H1 (cell line): ENCODE measurements at regions not wholly inside any gene's neighbourhood (a gene's known extent, or its start where the extent isn't known, plus 50 kb on each side); places are given as distances from the start of the nearest gene placed in this dataset.

Source experiments
- CTCF ChIA-PET: fragments of 300-600 bp; sonication (Branson Sonifier 250); formaldehyde crosslinking; loops from one replicate; lab custom pipeline; 2021; ENCODE audit not compliant: partially characterized antibody; lab: Charles Lee
- POLR2A ChIA-PET: fragments of 300-600 bp; sonication (Branson Sonifier 250); formaldehyde crosslinking; loops from one replicate; lab custom pipeline; 2021; ENCODE audit warnings: inconsistent platforms; ENCODE audit not compliant: partially characterized antibody; lab: Charles Lee
- DNase-seq, 2 experiments: peaks; one replicate each; pipeline versions ENCODE4 v3.0.0 to v3.0.0-alpha.2; 2010 to 2022; ENCODE audit warnings: low spot score in 2 of 2, low read depth in 1 of 2, mixed read lengths in 1 of 2
- FAIRE-seq: peaks from 2 replicates; lab custom pipeline; 2011; peaks lifted over from hg19 to GRCh38; lab: Jason Lieb, UNC
- H2AFZ ChIP-seq: 2 replicates; pipeline ENCODE4 v1.8.1; 2012; ENCODE audit warnings: low read length, inconsistent platforms
- H2AK5ac ChIP-seq: 2 replicates; pipeline ENCODE4 v1.6.1; 2013; ENCODE audit warnings: low read depth, low read length
- H2BK120ac ChIP-seq: replicated peaks from 2 replicates; pipeline ENCODE3; 2013; ENCODE audit warnings: low read depth, low read length, inconsistent platforms
- H2BK12ac ChIP-seq: 2 replicates; pipeline ENCODE4 v1.6.1; 2013; ENCODE audit warnings: low read depth, low read length
- H2BK15ac ChIP-seq: 2 replicates; pipeline ENCODE4 v1.6.1; 2013; ENCODE audit warnings: low read length
- H2BK20ac ChIP-seq: 2 replicates; pipeline ENCODE4 v1.6.1; 2013; ENCODE audit warnings: low read length
- H2BK5ac ChIP-seq: 2 replicates; pipeline ENCODE4 v1.6.1; 2013; ENCODE audit warnings: low read depth, low read length
- H3K14ac ChIP-seq: 2 replicates; pipeline ENCODE4 v1.6.1; 2013; ENCODE audit warnings: inconsistent platforms; ENCODE audit not compliant: insufficient read length
- H3K18ac ChIP-seq: 2 replicates; pipeline ENCODE4 v1.6.1; 2013; ENCODE audit warnings: low read length; ENCODE audit errors: extremely low read depth
- H3K23ac ChIP-seq: 2 replicates; pipeline ENCODE4 v1.6.1; 2013; ENCODE audit warnings: inconsistent platforms; ENCODE audit not compliant: insufficient read length
- H3K23me2 ChIP-seq: 2 replicates; pipeline ENCODE4 v1.6.1; 2013; ENCODE audit warnings: low read depth, low read length
- H3K27ac ChIP-seq: 2 replicates; pipeline ENCODE4 v1.6.1; 2011; ENCODE audit warnings: low read depth, low read length, inconsistent platforms
- H3K27me3 ChIP-seq, 4 experiments: replicated peaks in 1 of 4; 1 replicate in 1 of 4; 2 replicates in 3 of 4; pipeline versions ENCODE4 v1.6.1 to v1.8.1; 2011 to 2013; ENCODE audit warnings: low read length in 3 of 4, mild to moderate bottlenecking in 3 of 4, inconsistent platforms in 2 of 4, mixed read lengths in 2 of 4, moderate library complexity in 1 of 4; ENCODE audit not compliant: control insufficient read depth in 3 of 4, insufficient read depth in 3 of 4; ENCODE audit errors: extremely low read depth in 1 of 4
- H3K36me3 ChIP-seq, 4 experiments: 2 replicates each; pipeline versions ENCODE4 v1.6.1 to v1.8.1; 2011 to 2013; ENCODE audit warnings: mild to moderate bottlenecking in 4 of 4, low read length in 3 of 4, moderate library complexity in 2 of 4, control low read depth in 1 of 4, inconsistent platforms in 1 of 4; ENCODE audit not compliant: insufficient read depth in 4 of 4, control insufficient read depth in 2 of 4
- H3K4ac ChIP-seq: replicated peaks from 2 replicates; pipeline ENCODE3; 2013; ENCODE audit warnings: low read length, low read depth, mixed read lengths, inconsistent platforms; ENCODE audit not compliant: insufficient read length
- H3K4me1 ChIP-seq, 4 experiments: replicated peaks in 1 of 4; 1 replicate in 1 of 4; 2 replicates in 3 of 4; pipeline versions ENCODE4 v1.6.1 to v1.8.1; 2011 to 2013; ENCODE audit warnings: low read length in 3 of 4, inconsistent platforms in 2 of 4, mixed read lengths in 1 of 4; ENCODE audit not compliant: insufficient read depth in 4 of 4, control insufficient read depth in 3 of 4
- H3K4me2 ChIP-seq, 2 experiments: 2 replicates each; pipeline versions ENCODE4 v1.6.1 to v1.8.1; 2011 to 2013; ENCODE audit warnings: low read depth in 2 of 2, low read length in 2 of 2, control low read depth in 1 of 2, inconsistent platforms in 1 of 2, mild to moderate bottlenecking in 1 of 2; ENCODE audit not compliant: insufficient read depth in 1 of 2
- H3K4me3 ChIP-seq, 4 experiments: fragments of 200-600, 300-600 bp in 1 of 4; sonication (generic), shearing (Covaris generic), sonication (Bioruptor Twin) in 1 of 4; 2 replicates each; pipeline versions ENCODE4 v1.5.1 to v1.8.1; 2011 to 2016; ENCODE audit warnings: low read length in 4 of 4, low read depth in 3 of 4, control low read depth in 2 of 4, inconsistent platforms in 2 of 4, mild to moderate bottlenecking in 2 of 4, mixed read lengths in 1 of 4, moderate library complexity in 1 of 4; ENCODE audit not compliant: insufficient read depth in 2 of 4; ENCODE audit errors: extremely low read depth in 1 of 4
- H3K56ac ChIP-seq: replicated peaks from 2 replicates; pipeline ENCODE3; 2013; ENCODE audit warnings: low read depth, mild to moderate bottlenecking, mixed read lengths, low read length, inconsistent platforms; ENCODE audit not compliant: insufficient read length
- H3K79me1 ChIP-seq: 2 replicates; pipeline ENCODE4 v1.6.1; 2013; ENCODE audit warnings: low read depth, low read length, control low read depth
- H3K79me2 ChIP-seq, 2 experiments: 2 replicates each; pipeline versions ENCODE4 v1.6.1 to v1.8.1; 2012 to 2013; ENCODE audit warnings: low read length in 2 of 2, mild to moderate bottlenecking in 2 of 2, inconsistent platforms in 1 of 2; ENCODE audit not compliant: insufficient read depth in 2 of 2, control insufficient read depth in 1 of 2
- H3K9ac ChIP-seq, 4 experiments: replicated peaks in 1 of 4; 1 replicate in 1 of 4; 2 replicates in 3 of 4; pipeline versions ENCODE4 v1.6.1 to v1.8.1; 2011 to 2013; ENCODE audit warnings: low read depth in 3 of 4, low read length in 3 of 4, control low read depth in 2 of 4, mild to moderate bottlenecking in 2 of 4, moderate library complexity in 2 of 4, inconsistent platforms in 1 of 4; ENCODE audit errors: extremely low read depth in 1 of 4
- H3K9me3 ChIP-seq, 2 experiments: 2 replicates each; pipeline versions ENCODE4 v1.6.1 to v1.8.1; 2012 to 2013; ENCODE audit warnings: mild to moderate bottlenecking in 2 of 2, moderate library complexity in 2 of 2, control low read depth in 1 of 2, inconsistent platforms in 1 of 2, low read depth in 1 of 2, low read length in 1 of 2, mixed read lengths in 1 of 2; ENCODE audit not compliant: insufficient read depth in 2 of 2
- H4K20me1 ChIP-seq, 2 experiments: replicated peaks in 1 of 2; 2 replicates each; pipeline versions ENCODE3 to v1.8.1; 2011 to 2013; ENCODE audit warnings: inconsistent platforms in 2 of 2, low read length in 2 of 2, mild to moderate bottlenecking in 1 of 2; ENCODE audit not compliant: insufficient read depth in 2 of 2, control insufficient read depth in 1 of 2
- H4K5ac ChIP-seq: 2 replicates; pipeline ENCODE4 v1.6.1; 2013; ENCODE audit warnings: low read length, low read depth, mixed read lengths, inconsistent platforms; ENCODE audit not compliant: insufficient read length
- H4K8ac ChIP-seq: 2 replicates; pipeline ENCODE4 v1.8.0; 2013; ENCODE audit warnings: mild to moderate bottlenecking, moderate library complexity, low read length, inconsistent platforms; ENCODE audit not compliant: insufficient read depth; ENCODE audit errors: extremely low read depth
- H4K91ac ChIP-seq: replicated peaks from 2 replicates; pipeline ENCODE3; 2013; ENCODE audit warnings: low read length, mixed read lengths, inconsistent platforms; ENCODE audit not compliant: insufficient read length
- CREB1 ChIP-seq: IDR thresholded peaks from 2 replicates; pipeline ENCODE4 v1.6.1; 2012; ENCODE audit warnings: inconsistent platforms
- SP4 ChIP-seq: IDR thresholded peaks from 2 replicates; pipeline ENCODE4 v1.6.1; 2012; ENCODE audit warnings: low read length, inconsistent platforms
- WGBS, 2 experiments: shearing (Covaris generic) in 1 of 2; methylation state at CpG; one replicate each; pipeline versions ENCODE4 v1.1.6 to v1.1.7; 2013 to 2015; ENCODE audit warnings: low lambda C conversion rate in 2 of 2, mixed read lengths in 2 of 2, inconsistent platforms in 1 of 2, low coverage in 1 of 2, missing lambda C conversion rate in 1 of 2; ENCODE audit not compliant: insufficient replicate concordance in 2 of 2, insufficient coverage in 1 of 2, insufficient read length in 1 of 2; ENCODE audit errors: extremely low coverage in 1 of 2, missing lambda C conversion rate in 1 of 2; 5-methylcytosine and 5-hydroxymethylcytosine counted together

- H3K18ac ChIP-seq = no peak overlapping the region
- no peaks in the 10 kb centered on the region for H3K9me3 ChIP-seq
- no peak overlapping the region for H3K4me3 ChIP-seq
- no peak overlapping the region for H2BK120ac ChIP-seq
- no peaks in the 10 kb centered on the region for H3K79me1 ChIP-seq
- H3K23me2 ChIP-seq = no peaks in the 10 kb centered on the region
- H3K14ac ChIP-seq = no peak overlapping the region
- DNase-seq = no peak
- H3K36me3 ChIP-seq = no peaks in the 10 kb centered on the region
- 86% methylated on average over 2 of the region's 2 CpGs; no CpG with 5 or more reads in 1 of the 2 experiments for WGBS, 2 experiments
- no peak overlapping the region for H2BK15ac ChIP-seq
- H3K56ac ChIP-seq = no peak overlapping the region
- no peak overlapping the region for H2AK5ac ChIP-seq
- no peak overlapping the region for H2BK5ac ChIP-seq
- TF ChIP-seq CREB1 = no peak
- no peak for TF ChIP-seq SP4
- H4K5ac ChIP-seq = no peak overlapping the region
- no peak overlapping the region for H2BK20ac ChIP-seq
- FAIRE-seq = no peak
- no peak overlapping the region for H2BK12ac ChIP-seq
- H3K23ac ChIP-seq = no peak overlapping the region
- no peaks in the 10 kb centered on the region for H3K79me2 ChIP-seq
- POLR2A ChIA-PET = no interaction called here
- H3K4ac ChIP-seq = no peak overlapping the region
- no peak overlapping the region for H2AFZ ChIP-seq
- H3K4me2 ChIP-seq = no peak overlapping the region
- H3K4me1 ChIP-seq = no peaks in the 10 kb centered on the region
- H4K20me1 ChIP-seq = peaks cover 0 to 1% of the 10 kb centered on the region in 2 experiments
- no peak overlapping the region for H3K27ac ChIP-seq
- H4K91ac ChIP-seq = no peak overlapping the region
- H4K8ac ChIP-seq = no peak overlapping the region
- CTCF ChIA-PET = interaction anchor here (0.6 to 2.1 kb wide), 8 partner anchors 13 to 1399 kb away, joined by 3 to 6 read pairs (median 3); no protein-coding TSS in a partner anchor
- H3K9ac ChIP-seq = no peak overlapping the region
- H3K27me3 ChIP-seq = no peaks in the 10 kb centered on the region
These were observed 320.5 kb downstream of the ETS1 start for GRCh38 chr11:128266893-128267292.
